ENCODE measurements at regions not wholly inside any gene's neighbourhood (a gene's known extent, or its start where the extent isn't known, plus 50 kb on each side); places are given as distances from the start of the nearest gene placed in this dataset.

DNA sequence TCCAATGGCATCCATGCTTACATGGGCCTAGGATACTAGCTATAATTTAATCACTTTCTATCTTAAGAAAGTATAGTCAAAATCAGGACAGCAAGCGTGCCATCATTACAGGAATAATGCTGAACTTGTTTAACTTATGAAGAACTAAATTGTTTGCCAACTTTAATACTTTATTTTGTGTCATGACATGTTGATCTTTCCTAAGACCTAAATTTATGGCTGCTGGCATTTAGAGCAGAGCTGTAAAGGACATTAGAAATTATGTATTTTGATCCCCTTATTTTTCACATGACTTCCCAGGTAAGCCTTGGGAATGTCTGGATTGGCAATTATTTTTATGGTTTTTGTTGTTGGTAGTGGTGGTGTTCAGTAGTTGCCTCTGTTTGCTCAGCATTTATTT, 920.3 kb upstream of the GOT2 start:
- Histone ChIP-seq H3K4me1 (ENCODE audit: insufficient read depth, low read length) (no peaks in the 10 kb centered on the region), H3K36me3 (ENCODE audit: insufficient read depth, low read length) (no peaks in the 10 kb centered on the region), H3K79me2 (ENCODE audit: insufficient read depth, low read length) (no peaks in the 10 kb centered on the region), H4K20me1 (ENCODE audit: insufficient read depth, low read length) (no peaks in the 10 kb centered on the region), H2AFZ (ENCODE audit: low read length) (no peak overlapping the region), H3K27ac (ENCODE audit: low read depth, low read length) (no peak overlapping the region), H3K4me2 (ENCODE audit: insufficient read depth, low read length) (no peak overlapping the region), H3K4me3 (ENCODE audit: insufficient read depth, low read length) (no peak overlapping the region), H3K9me3 (ENCODE audit: low read depth, low read length) (no peaks in the 10 kb centered on the region), H3K27me3 (ENCODE audit: insufficient read depth, low read length) (no peaks in the 10 kb centered on the region)
- DNase-seq (ENCODE audit: insufficient read length, low spot score, missing footprints): no peak
- TF ChIP-seq, protein P1, sequence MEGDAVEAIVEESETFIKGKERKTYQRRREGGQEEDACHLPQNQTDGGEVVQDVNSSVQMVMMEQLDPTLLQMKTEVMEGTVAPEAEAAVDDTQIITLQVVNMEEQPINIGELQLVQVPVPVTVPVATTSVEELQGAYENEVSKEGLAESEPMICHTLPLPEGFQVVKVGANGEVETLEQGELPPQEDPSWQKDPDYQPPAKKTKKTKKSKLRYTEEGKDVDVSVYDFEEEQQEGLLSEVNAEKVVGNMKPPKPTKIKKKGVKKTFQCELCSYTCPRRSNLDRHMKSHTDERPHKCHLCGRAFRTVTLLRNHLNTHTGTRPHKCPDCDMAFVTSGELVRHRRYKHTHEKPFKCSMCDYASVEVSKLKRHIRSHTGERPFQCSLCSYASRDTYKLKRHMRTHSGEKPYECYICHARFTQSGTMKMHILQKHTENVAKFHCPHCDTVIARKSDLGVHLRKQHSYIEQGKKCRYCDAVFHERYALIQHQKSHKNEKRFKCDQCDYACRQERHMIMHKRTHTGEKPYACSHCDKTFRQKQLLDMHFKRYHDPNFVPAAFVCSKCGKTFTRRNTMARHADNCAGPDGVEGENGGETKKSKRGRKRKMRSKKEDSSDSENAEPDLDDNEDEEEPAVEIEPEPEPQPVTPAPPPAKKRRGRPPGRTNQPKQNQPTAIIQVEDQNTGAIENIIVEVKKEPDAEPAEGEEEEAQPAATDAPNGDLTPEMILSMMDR (IDR thresholded peaks at IDR 0.05; ENCODE audit: extremely low read depth, low read depth, low read length): no peak

DNA sequence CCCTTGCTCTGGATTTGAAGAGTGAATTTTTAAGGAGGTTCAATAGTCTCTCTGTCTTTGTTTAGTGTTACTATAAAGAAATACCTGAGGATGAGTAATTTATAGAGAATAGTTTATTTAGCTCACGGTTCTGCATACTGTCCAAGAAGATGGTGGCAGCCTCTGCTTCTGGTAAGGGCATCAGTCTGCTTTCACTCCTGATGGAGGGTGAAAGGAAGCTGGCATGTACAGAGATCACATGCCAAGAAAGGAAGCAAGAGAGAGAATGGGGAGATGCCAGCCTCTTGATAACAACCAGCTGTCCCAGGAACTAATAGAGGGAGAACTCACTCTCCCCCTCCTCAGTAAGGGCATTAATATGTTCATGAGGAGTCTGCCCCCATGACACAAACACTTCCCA, 917.5 kb upstream of the GOT2 start:
- TF ChIP-seq, protein P1 (IDR thresholded peaks at IDR 0.05; ENCODE audit: extremely low read depth, low read depth, low read length): no peak
- no peaks in the 10 kb centered on the region for H3K9me3 ChIP-seq (ENCODE audit: low read depth, low read length)
- no peak overlapping the region for H3K4me2 ChIP-seq (ENCODE audit: insufficient read depth, low read length)
- H2AFZ ChIP-seq (ENCODE audit: low read length): no peak overlapping the region
- H3K79me2 ChIP-seq (ENCODE audit: insufficient read depth, low read length): no peaks in the 10 kb centered on the region
- no peaks in the 10 kb centered on the region for H3K27me3 ChIP-seq (ENCODE audit: insufficient read depth, low read length)
- no peak overlapping the region for H3K27ac ChIP-seq (ENCODE audit: low read depth, low read length)
- DNase-seq (ENCODE audit: insufficient read length, low spot score, missing footprints): no peak
- no peak overlapping the region for H3K4me3 ChIP-seq (ENCODE audit: insufficient read depth, low read length)
- H3K36me3 ChIP-seq (ENCODE audit: insufficient read depth, low read length): no peaks in the 10 kb centered on the region
- H4K20me1 ChIP-seq (ENCODE audit: insufficient read depth, low read length): no peaks in the 10 kb centered on the region
- H3K4me1 ChIP-seq (ENCODE audit: insufficient read depth, low read length): no peaks in the 10 kb centered on the region

DNA sequence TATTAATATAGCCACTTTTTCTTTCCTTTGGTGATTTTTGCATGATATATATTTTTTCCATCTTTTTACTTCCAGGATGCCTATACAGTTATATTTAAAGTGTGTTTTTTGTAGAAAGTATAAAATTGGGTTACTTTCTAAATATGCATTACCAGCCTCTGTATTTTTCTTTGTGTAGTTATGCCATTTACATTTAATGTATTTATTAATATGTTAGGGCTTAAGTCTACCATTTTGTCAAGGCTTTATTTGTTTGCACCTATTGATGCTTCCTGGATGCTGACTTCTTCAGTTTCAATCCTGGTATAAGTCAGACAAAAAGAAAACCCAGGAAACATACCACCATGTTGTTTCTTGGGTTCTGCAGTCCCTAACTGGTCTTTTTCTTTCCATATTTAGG, 911.1 kb upstream of the GOT2 start:
- DNase-seq (ENCODE audit: insufficient read length, low spot score, missing footprints): no peak
- no peak overlapping the region for H3K4me3 ChIP-seq (ENCODE audit: insufficient read depth, low read length)
- H3K27me3 ChIP-seq (ENCODE audit: insufficient read depth, low read length): no peaks in the 10 kb centered on the region
- no peak overlapping the region for H2AFZ ChIP-seq (ENCODE audit: low read length)
- peaks cover 2% of the 10 kb centered on the region for H3K9me3 ChIP-seq (ENCODE audit: low read depth, low read length)
- no peaks in the 10 kb centered on the region for H3K79me2 ChIP-seq (ENCODE audit: insufficient read depth, low read length)
- no peaks in the 10 kb centered on the region for H4K20me1 ChIP-seq (ENCODE audit: insufficient read depth, low read length)
- TF ChIP-seq, protein P1 (IDR thresholded peaks at IDR 0.05; ENCODE audit: extremely low read depth, low read depth, low read length): no peak
- H3K4me2 ChIP-seq (ENCODE audit: insufficient read depth, low read length): no peak overlapping the region
- no peaks in the 10 kb centered on the region for H3K4me1 ChIP-seq (ENCODE audit: insufficient read depth, low read length)
- H3K27ac ChIP-seq (ENCODE audit: low read depth, low read length): no peak overlapping the region
- H3K36me3 ChIP-seq (ENCODE audit: insufficient read depth, low read length): no peaks in the 10 kb centered on the region

- H3K4me2 ChIP-seq (ENCODE audit: insufficient read depth, low read length): peak overlapping the region; percentile 56
- no peaks in the 10 kb centered on the region for H4K20me1 ChIP-seq (ENCODE audit: insufficient read depth, low read length)
- peak overlapping the region; percentile 74 for H3K27ac ChIP-seq (ENCODE audit: low read depth, low read length)
- DNase-seq (ENCODE audit: insufficient read length, low spot score, missing footprints): no peak
- no peaks in the 10 kb centered on the region for H3K79me2 ChIP-seq (ENCODE audit: insufficient read depth, low read length)
- H3K4me3 ChIP-seq (ENCODE audit: insufficient read depth, low read length): no peak overlapping the region
- no peaks in the 10 kb centered on the region for H3K27me3 ChIP-seq (ENCODE audit: insufficient read depth, low read length)
- no peaks in the 10 kb centered on the region for H3K36me3 ChIP-seq (ENCODE audit: insufficient read depth, low read length)
- TF ChIP-seq, protein P1 (IDR thresholded peaks at IDR 0.05; ENCODE audit: extremely low read depth, low read depth, low read length): no peak
- H3K9me3 ChIP-seq (ENCODE audit: low read depth, low read length): no peaks in the 10 kb centered on the region
- no peak overlapping the region for H2AFZ ChIP-seq (ENCODE audit: low read length)
- peaks cover 43% of the 10 kb centered on the region for H3K4me1 ChIP-seq (ENCODE audit: insufficient read depth, low read length)
Observed at GRCh38 chr16:59635674-59636073, 901.6 kb upstream of the GOT2 start.
